A673 (cell line): ENCODE measurements at regions not wholly inside any gene's neighbourhood (a gene's known extent, or its start where the extent isn't known, plus 50 kb on each side); places are given as distances from the start of the nearest gene placed in this dataset.

ENCODE experiments used
- CTCF ChIP-seq: fragments of 300-800, 200-600 bp; sonication (generic); conservative IDR thresholded peaks from 2 replicates; pipeline ENCODE4 v1.5.1; 2017; ENCODE audit warnings: low read depth, mild to moderate bottlenecking, antibody characterized with exemption, low read length, moderate library complexity, mixed read lengths
- EZH2 ChIP-seq: fragments of 200-600 bp; sonication (generic); IDR thresholded peaks from 2 replicates; pipeline ENCODE4 v1.6.1; 2017; ENCODE audit warnings: borderline replicate concordance, low read depth, mild to moderate bottlenecking, mixed read lengths, antibody characterized with exemption, low read length; ENCODE audit not compliant: poor library complexity, severe bottlenecking

- TF ChIP-seq CTCF (no peak), EZH2 (no peak)
Measured at GRCh38 chr5:142435410-142436115, 110.7 kb upstream of the SPRY4 start.
